Activated CD4-positive, alpha-beta T cell treated with anti-CD3 and anti-CD28 coated beads, Interleukin-2, amount 50 U/mL, for 24 hours (primary cell): ENCODE measurements at regions not wholly inside any gene's neighbourhood (a gene's known extent, or its start where the extent isn't known, plus 50 kb on each side); places are given as distances from the start of the nearest gene placed in this dataset.

Source experiments
- DNase-seq, 2 donors: peaks; one replicate each; pipeline ENCODE4 v3.0.0-alpha.2; 2020; ENCODE audit warnings: low read depth in 1 of 2, low spot score in 1 of 2

GRCh38 chr16:87060034-87060986 lies 256.9 kb downstream of the C16orf95 start:
- no peak for DNase-seq

DNA sequence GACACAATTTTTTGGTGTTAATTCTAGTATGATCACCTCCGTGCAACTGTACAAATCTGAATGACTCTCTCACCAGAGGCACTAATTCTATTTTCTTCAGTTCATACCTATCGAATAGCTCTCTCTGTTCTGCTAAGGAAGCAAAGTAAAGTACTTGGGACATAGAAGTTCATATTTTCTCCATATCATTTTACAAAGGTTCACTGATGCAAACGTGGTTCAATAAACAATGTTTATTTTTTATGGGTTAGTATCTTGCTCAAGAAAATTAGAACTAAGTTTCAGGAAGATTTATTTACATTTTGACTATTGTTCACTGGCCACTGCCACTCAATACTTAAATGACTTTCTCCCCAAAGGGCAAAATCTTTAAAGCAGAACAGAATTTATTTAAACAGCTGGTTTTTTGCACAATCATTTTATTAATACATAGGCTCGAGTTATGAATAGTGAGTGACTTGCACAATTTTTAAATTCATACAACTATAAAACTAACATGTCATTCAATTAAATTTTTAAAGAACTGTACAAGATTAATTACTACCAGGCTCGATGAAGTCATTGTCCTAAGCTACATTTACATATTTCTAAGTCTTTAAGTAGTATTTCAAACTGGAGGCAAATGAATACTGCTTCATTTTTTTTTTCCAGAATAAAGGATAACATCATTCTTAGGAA lies 255.8 kb downstream of the C16orf95 start:
- DNase-seq, result no peak

- peak in 1 of 2 donors; percentile 57 for DNase-seq
Measured at GRCh38 chr16:87062569-87063442, 254.4 kb downstream of the C16orf95 start.

- DNase-seq, result no peak
Measured at GRCh38 chr16:87063543-87063942, 253.6 kb downstream of the C16orf95 start.

GRCh38 chr16:87064731-87065445 lies 252.3 kb downstream of the C16orf95 start:
- DNase-seq, result no peak

DNA sequence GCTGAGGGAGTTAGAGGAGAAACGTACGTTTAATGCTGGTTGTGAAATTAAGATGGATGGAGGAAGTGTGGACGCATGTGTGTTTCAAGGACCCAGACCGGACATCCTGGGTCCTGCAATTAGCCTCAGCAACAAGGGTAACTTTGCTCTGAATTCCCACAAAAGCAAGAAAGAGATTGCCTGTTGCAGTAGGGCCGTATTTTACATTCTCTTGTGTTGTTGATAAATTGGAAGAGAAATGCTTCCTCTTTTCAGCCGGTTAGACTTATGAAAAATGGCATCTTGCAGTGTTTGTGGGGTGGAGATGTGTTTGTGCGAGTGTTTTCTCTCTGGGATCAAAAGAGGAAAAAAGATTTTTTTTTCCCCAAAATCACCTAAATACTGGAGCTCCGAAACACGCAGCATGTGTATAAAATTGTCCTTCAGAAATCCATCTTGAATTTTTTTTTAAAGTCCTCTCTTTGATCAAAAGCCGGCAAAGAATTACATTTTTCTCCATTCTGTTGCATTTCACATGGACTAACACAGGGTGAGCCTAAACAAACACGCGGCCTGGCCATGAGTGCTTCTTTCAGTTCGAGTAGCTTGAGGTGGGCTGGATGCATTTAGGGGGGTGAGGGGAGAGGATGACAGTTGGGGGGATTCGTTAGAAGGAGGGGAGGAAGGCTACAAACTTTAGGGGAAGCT lies 251.6 kb downstream of the C16orf95 start:
- DNase-seq, result no peak

DNA sequence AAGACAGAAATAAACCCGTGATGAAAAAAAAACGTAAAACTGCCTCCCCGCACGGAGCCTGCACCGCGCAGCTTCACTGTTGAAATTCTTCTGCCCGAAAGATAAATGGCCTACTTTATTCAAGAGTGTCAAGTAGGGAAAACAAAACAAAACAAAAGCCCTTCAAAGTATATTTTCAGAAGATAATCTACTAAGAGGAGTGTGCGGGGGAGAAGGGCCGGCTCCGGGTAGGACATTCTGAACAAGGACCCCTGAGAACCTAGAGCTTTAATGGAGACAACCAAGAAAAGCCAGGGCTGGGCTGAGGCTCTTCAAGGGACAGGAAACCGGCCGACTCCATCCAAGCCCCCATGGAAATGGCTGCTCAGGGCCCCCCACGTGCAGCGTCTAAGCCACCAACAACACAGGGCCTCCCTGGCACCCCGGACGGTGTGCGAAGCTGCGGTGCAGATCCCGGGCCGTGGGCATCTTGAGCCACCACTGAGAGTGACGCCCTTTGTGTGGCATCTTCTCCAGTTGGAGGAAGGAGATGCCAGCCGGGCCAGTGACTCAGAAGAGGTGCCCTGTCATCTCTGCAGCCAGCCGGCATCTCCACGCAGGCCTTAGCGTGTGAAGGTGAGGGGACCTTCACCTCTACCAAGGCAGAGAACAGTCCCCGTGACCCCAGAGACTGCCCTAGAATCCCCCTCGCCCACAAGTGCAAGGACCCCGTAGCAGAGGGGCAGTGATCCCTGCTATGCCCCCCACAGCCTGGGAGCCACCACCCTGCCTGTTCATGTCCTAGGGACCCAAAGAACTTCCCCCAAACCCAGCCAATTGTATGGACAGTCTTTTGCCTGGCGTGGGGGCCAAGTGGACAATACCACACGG lies 250.8 kb downstream of the C16orf95 start:
- DNase-seq, result no peak

DNA sequence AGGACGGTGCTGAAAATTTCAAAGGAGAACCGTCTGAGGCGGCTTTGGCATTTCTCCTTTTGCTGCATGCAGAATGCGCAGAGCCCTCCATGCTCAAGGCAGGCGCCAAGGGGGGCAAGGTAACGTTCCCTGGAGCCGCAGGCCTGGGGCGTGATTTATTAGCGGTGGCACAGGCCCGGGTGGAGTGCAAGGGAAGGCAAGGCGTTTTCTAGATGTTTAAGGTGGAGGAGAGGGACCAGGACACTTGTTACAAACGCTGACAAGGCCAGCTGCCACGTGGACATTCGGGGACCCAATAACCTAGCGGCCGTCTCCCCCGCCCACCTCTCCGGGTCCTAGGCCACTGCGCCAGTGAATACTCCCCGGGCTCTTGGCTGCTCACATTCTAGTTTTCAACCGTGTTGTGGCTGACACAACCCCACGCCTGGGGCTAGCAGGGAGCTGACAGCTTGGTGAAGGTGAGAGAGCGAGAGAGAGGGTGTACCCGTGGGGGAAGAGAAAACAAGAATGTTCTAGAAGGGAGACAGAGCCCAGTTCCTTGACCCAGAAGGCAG lies 250.1 kb downstream of the C16orf95 start:
- no peak for DNase-seq

- DNase-seq, result no peak
Measured at GRCh38 chr16:87067836-87068761, 249.1 kb downstream of the C16orf95 start.

DNA sequence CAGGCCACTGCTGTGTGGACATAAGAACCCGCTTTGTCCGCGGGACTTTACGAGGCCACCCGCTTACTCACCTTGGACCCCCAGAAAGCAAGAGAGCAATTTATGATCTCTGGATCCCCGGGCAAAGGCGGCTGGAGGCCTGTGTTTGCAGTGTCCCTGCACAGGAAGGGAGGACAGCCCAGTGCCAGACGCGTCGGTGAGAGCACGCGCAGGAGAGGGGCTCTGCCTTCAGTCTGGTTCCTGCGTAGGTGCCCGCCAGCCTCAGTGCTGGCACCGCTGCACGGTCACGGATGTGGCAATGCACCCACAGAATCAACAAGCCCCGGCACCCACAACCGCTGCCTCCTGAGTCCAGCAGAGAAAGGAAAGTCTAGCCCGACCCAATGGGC lies 248.4 kb downstream of the C16orf95 start:
- no peak for DNase-seq

GRCh38 chr16:87070657-87071056 lies 246.5 kb downstream of the C16orf95 start:
- no peak for DNase-seq

DNA sequence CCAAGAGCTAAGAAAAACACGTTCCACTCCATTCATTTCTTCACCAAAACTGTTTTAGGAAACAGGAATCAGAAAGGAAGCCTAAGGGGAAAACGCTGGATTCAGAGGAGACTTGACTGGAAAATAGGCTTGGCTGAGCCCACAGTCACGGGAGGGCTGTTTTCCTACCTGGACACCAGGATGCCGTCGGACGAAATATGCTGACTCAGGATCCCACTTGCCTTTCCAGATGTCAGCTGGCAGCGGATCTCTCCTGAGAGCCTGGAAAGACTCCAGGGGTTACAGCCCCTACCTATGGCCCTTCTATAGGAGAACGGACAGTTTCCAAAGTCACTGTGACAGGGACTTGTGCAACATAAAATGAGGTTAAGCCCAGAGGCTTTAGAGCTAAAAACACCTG lies 245.1 kb downstream of the C16orf95 start:
- no peak for DNase-seq

- DNase-seq, result no peak
Measured at GRCh38 chr16:87074641-87075318, 242.4 kb downstream of the C16orf95 start.

- DNase-seq, result no peak
Measured at GRCh38 chr16:87075319-87075860, 241.8 kb downstream of the C16orf95 start.

- DNase-seq, result no peak
Measured at GRCh38 chr16:87076331-87076949, 240.8 kb downstream of the C16orf95 start.

DNA sequence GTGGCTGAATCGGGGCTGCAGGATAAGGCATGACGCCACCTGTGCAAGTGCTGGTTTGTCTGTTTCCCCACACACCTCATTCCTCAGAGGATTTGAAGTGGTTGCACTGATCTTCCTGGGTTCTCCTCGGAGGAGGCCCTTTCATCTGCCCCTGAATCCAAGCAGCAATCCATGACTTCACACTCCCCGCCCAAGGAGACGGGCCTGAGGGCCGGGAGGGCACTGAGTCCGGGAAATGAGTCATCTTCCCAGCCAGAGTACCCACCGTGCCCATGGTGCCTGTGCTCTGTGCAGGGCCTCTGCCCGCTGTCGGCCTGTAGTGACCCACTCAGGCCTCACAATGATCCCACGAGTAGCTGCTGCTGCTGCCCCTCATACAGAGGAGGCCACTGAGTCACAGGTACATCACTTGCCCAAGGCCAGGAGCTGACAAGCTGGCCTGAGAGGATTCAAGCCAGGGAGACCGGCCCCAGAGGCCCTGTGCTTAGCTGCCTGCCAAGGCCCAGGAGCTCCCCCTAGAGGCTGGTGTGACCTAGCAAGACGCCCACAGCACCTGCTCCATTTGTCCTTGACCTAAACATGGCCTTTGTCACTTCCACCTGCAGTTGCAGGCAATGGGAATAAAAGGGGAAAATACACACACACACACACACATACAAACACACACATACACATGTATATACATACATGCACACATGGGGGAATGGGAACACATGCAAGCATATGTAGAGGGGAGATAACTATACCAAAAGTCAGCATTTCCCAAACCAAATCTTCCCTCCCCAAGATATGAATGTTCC lies 240.0 kb downstream of the C16orf95 start:
- peak in 1 of 2 donors; percentile 11 for DNase-seq
